PC-9 (cell line): ENCODE measurements at regions not wholly inside any gene's neighbourhood (a gene's known extent, or its start where the extent isn't known, plus 50 kb on each side); places are given as distances from the start of the nearest gene placed in this dataset.

Source experiments
- BruUV-seq: library from RNA; stranded (reverse); fragments of 400-500 nt; replicated peaks from 2 replicates; lab custom pipeline; 2021; lab: Mats Ljungman, UMichigan
- CTCF ChIA-PET: fragments of 300-600 bp; sonication (Branson Sonifier 250); formaldehyde crosslinking; loops from one replicate; lab custom pipeline; 2022; ENCODE audit warnings: antibody characterized with exemption; lab: Charles Lee
- POLR2A ChIA-PET: fragments of 300-600 bp; sonication (Branson Sonifier 250); formaldehyde crosslinking; loops from one replicate; lab custom pipeline; 2022; ENCODE audit warnings: antibody characterized with exemption; ENCODE audit not compliant: unreplicated experiment; lab: Charles Lee
- DNase-seq, 2 experiments: peaks; one replicate each; pipeline versions ENCODE4 v3.0.0 to v3.0.0-alpha.2; 2015 to 2022; ENCODE audit warnings: mixed read lengths in 1 of 2
- H2AFZ ChIP-seq: fragments of 200-600 bp; sonication (generic); 2 replicates; pipeline ENCODE4 v1.8.1; 2017; ENCODE audit warnings: antibody characterized with exemption
- H3F3A ChIP-seq: fragments of 200-600 bp; sonication (generic); 2 replicates; pipeline ENCODE4 v1.8.1; 2017; ENCODE audit warnings: antibody characterized with exemption, mild to moderate bottlenecking, low read depth; ENCODE audit not compliant: insufficient read depth
- H3K27ac ChIP-seq: fragments of 200-600 bp; sonication (generic); 2 replicates; pipeline ENCODE4 v1.6.1; 2016; ENCODE audit warnings: mixed run types
- H3K27me3 ChIP-seq: fragments of 200-600 bp; sonication (generic); 2 replicates; pipeline ENCODE4 v1.6.1; 2016; ENCODE audit warnings: low read depth, mixed run types; ENCODE audit not compliant: insufficient read depth
- H3K36me3 ChIP-seq: fragments of 200-600 bp; sonication (generic); 2 replicates; pipeline ENCODE4 v1.6.1; 2016; ENCODE audit warnings: low read depth, mixed run types
- H3K4me1 ChIP-seq: fragments of 200-600 bp; sonication (generic); replicated peaks from 2 replicates; pipeline ENCODE4 v1.6.1; 2016; ENCODE audit warnings: mixed run types; ENCODE audit not compliant: insufficient read depth
- H3K4me2 ChIP-seq: fragments of 200-600 bp; sonication (generic); 2 replicates; pipeline ENCODE4 v1.6.1; 2017; ENCODE audit warnings: mixed run types
- H3K4me3 ChIP-seq: fragments of 200-600 bp; sonication (generic); 2 replicates; pipeline ENCODE4 v1.6.1; 2016; ENCODE audit warnings: mixed run types
- H3K79me2 ChIP-seq: fragments of 200-600 bp; sonication (generic); 2 replicates; pipeline ENCODE4 v1.6.1; 2017; ENCODE audit warnings: low read depth, mixed run types
- H3K9me2 ChIP-seq: fragments of 200-600 bp; sonication (generic); 2 replicates; pipeline ENCODE4 v1.8.1; 2017; ENCODE audit warnings: mild to moderate bottlenecking; ENCODE audit not compliant: insufficient read depth
- H3K9me3 ChIP-seq: fragments of 200-600 bp; sonication (generic); 2 replicates; pipeline ENCODE4 v1.8.1; 2016; ENCODE audit warnings: low read depth; ENCODE audit not compliant: insufficient read depth
- H4K20me1 ChIP-seq: fragments of 200-600 bp; sonication (generic); 2 replicates; pipeline ENCODE4 v1.8.1; 2017; ENCODE audit not compliant: insufficient read depth
- EZH2 ChIP-seq: fragments of 200-600 bp; sonication (generic); IDR thresholded peaks from 2 replicates; pipeline ENCODE4 v1.8.0; 2017; ENCODE audit warnings: antibody characterized with exemption, low read depth
- intact Hi-C: fragments of 100-400 bp; cut with micrococcal nuclease; formaldehyde crosslinking; loops from one replicate; pipeline ENCODE4 v1.10.0; 2022; ENCODE audit not compliant: unreplicated experiment
- TF ChIP-seq, protein P1 (sequence below): fragments of 200-600 bp; sonication (generic); conservative IDR thresholded peaks from 2 replicates; pipeline ENCODE4 v1.6.1; 2017; ENCODE audit warnings: mixed run types, antibody characterized with exemption, mild to moderate bottlenecking, moderate library complexity

DNA sequence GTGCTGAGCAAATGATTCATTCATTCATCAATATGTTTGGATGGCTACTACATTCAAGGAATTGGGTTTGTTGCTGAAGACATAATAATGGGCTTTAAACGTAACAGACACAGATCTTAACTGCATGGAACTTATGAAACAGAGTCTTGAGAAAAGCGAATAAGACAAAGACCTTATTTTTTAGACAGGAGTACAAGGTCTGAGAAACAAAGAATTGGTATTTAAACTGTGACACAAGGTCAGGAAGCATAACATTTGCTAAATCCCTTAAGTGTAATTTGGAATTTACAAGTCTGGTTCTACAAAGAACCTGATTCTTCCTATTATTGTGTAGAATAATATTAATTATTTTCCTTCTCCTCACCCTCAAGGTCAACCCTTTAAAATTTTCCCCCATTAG is 565.4 kb upstream of the RGS18 start:
- POLR2A ChIA-PET: no interaction called here
- no peak overlapping the region for H2AFZ ChIP-seq
- no peak overlapping the region for H3K4me2 ChIP-seq
- H3K36me3 ChIP-seq: no peaks in the 10 kb centered on the region
- no peaks in the 10 kb centered on the region for H3K9me2 ChIP-seq
- no TSS peak for BruUV-seq
- CTCF ChIA-PET: no interaction called here
- no peak overlapping the region for H3K27ac ChIP-seq
- DNase-seq: no peak
- intact Hi-C loops: no loop called here
- H4K20me1 ChIP-seq: no peaks in the 10 kb centered on the region
- no peaks in the 10 kb centered on the region for H3K4me1 ChIP-seq
- H3K27me3 ChIP-seq: no peaks in the 10 kb centered on the region
- H3K4me3 ChIP-seq: no peak overlapping the region
- no peaks in the 10 kb centered on the region for H3F3A ChIP-seq
- TF ChIP-seq EZH2: no peak
- TF ChIP-seq, protein P1, sequence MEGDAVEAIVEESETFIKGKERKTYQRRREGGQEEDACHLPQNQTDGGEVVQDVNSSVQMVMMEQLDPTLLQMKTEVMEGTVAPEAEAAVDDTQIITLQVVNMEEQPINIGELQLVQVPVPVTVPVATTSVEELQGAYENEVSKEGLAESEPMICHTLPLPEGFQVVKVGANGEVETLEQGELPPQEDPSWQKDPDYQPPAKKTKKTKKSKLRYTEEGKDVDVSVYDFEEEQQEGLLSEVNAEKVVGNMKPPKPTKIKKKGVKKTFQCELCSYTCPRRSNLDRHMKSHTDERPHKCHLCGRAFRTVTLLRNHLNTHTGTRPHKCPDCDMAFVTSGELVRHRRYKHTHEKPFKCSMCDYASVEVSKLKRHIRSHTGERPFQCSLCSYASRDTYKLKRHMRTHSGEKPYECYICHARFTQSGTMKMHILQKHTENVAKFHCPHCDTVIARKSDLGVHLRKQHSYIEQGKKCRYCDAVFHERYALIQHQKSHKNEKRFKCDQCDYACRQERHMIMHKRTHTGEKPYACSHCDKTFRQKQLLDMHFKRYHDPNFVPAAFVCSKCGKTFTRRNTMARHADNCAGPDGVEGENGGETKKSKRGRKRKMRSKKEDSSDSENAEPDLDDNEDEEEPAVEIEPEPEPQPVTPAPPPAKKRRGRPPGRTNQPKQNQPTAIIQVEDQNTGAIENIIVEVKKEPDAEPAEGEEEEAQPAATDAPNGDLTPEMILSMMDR: no peak
- H3K9me3 ChIP-seq: peaks cover 3% of the 10 kb centered on the region; the same call in 1 of the 2 replicates
- no peaks in the 10 kb centered on the region for H3K79me2 ChIP-seq

DNA sequence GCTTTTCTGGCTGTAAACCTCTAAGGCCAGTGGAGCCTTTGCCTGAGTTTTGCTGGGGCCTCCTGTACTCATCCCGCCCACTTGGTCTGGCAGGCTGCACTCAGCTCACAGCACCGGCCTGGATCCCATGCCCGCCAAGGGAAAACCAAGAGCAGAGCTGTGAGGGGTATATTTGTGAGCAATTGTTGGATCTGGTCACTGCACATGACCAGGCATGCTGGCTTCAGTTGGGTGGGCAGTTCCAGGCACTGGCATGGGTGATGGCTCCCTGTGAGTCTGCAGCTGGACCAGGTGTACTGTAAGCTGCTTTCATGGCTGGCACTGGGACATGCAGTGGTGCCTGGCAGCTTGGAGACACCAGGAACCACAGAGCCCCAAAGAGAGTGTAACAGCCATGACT is 563.1 kb upstream of the RGS18 start:
- no peak for DNase-seq
- H3K4me1 ChIP-seq: no peaks in the 10 kb centered on the region
- no peaks in the 10 kb centered on the region for H3F3A ChIP-seq
- H3K9me2 ChIP-seq: no peaks in the 10 kb centered on the region
- intact Hi-C loops: no loop called here
- H3K79me2 ChIP-seq: no peaks in the 10 kb centered on the region
- no peak overlapping the region for H3K27ac ChIP-seq
- no TSS peak for BruUV-seq
- no peaks in the 10 kb centered on the region for H3K27me3 ChIP-seq
- peak overlapping the region; percentile 23; the same call in 1 of the 2 replicates for H3K4me2 ChIP-seq
- no peaks in the 10 kb centered on the region for H4K20me1 ChIP-seq
- no peaks in the 10 kb centered on the region for H3K36me3 ChIP-seq
- ChIA-PET CTCF (no interaction called here), POLR2A (no interaction called here)
- no peak overlapping the region for H3K4me3 ChIP-seq
- TF ChIP-seq EZH2: no peak
- TF ChIP-seq, protein P1: no peak
- H3K9me3 ChIP-seq: peaks cover 3% of the 10 kb centered on the region; the same call in 1 of the 2 replicates
- peak overlapping the region; percentile 60; the same call in 1 of the 2 replicates for H2AFZ ChIP-seq

GRCh38 chr1:191608367-191608766 is 549.9 kb upstream of the RGS18 start:
- H3K27ac ChIP-seq: no peak overlapping the region
- no peaks in the 10 kb centered on the region for H3K4me1 ChIP-seq
- no peaks in the 10 kb centered on the region for H3K9me2 ChIP-seq
- H3K27me3 ChIP-seq: no peaks in the 10 kb centered on the region
- no peaks in the 10 kb centered on the region for H3K9me3 ChIP-seq
- H4K20me1 ChIP-seq: no peaks in the 10 kb centered on the region
- H3K4me2 ChIP-seq: no peak overlapping the region
- no peaks in the 10 kb centered on the region for H3K36me3 ChIP-seq
- H3K79me2 ChIP-seq: no peaks in the 10 kb centered on the region
- TF ChIP-seq, protein P1: no peak
- no peak for TF ChIP-seq EZH2
- DNase-seq: no peak
- no peak overlapping the region for H3K4me3 ChIP-seq
- H2AFZ ChIP-seq: no peak overlapping the region
- intact Hi-C loops: no loop called here
- ChIA-PET POLR2A (no interaction called here), CTCF (no interaction called here)
- H3F3A ChIP-seq: no peaks in the 10 kb centered on the region
- no TSS peak for BruUV-seq
